ENCODE measurements at regions not wholly inside any gene's neighbourhood (a gene's known extent, or its start where the extent isn't known, plus 50 kb on each side); places are given as distances from the start of the nearest gene placed in this dataset.

GRCh38 chr2:134202371-134202770 is 51.5 kb upstream of the MGAT5 start:
- H3K27ac ChIP-seq, result no peak overlapping the region
- WGBS, 2 donors, result 86 to 92% methylated on average over 3 to 4 of the region's 4 CpGs
- DNase-seq, result no peak

GRCh38 chr2:134203175-134203574 is 50.7 kb upstream of the MGAT5 start:
- TF ChIP-seq CTCF (IDR thresholded peaks at IDR 0.05) (no peak), POLR2AphosphoS5 (IDR thresholded peaks at IDR 0.05) (no peak), POLR2A (IDR thresholded peaks at IDR 0.05) (no peak), EP300 (IDR thresholded peaks at IDR 0.05) (no peak)
- Histone ChIP-seq H3K27me3 (no peaks in the 10 kb centered on the region), H3K4me3 (no peak overlapping the region), H3K36me3 (no peaks in the 10 kb centered on the region), H3K9me3 (no peaks in the 10 kb centered on the region), H3K4me1 (peaks cover 19 to 28% (median 27%) of the 10 kb centered on the region in 4 donors), H3K27ac (no peak overlapping the region)
- DNase-seq, result no peak
- ATAC-seq (ENCODE audit: low FRiP score in 2 of 2), result no peak

More at GRCh38 chr2:134202371-134202770, 51.5 kb upstream of the MGAT5 start:
- no peaks in the 10 kb centered on the region for H3K9me3 ChIP-seq
- TF ChIP-seq EP300 (IDR thresholded peaks at IDR 0.05) (no peak), CTCF (IDR thresholded peaks at IDR 0.05) (no peak), POLR2AphosphoS5 (IDR thresholded peaks at IDR 0.05) (no peak), POLR2A (IDR thresholded peaks at IDR 0.05) (no peak)
- H3K27me3 ChIP-seq, result no peaks in the 10 kb centered on the region
- no peak overlapping the region for H3K4me3 ChIP-seq
- H3K4me1 ChIP-seq, result peaks cover 23 to 31% (median 28%) of the 10 kb centered on the region in 4 donors
- H3K36me3 ChIP-seq, result no peaks in the 10 kb centered on the region
- ATAC-seq (ENCODE audit: low FRiP score in 2 of 2), result peak in 1 of 2 donors; percentile 37

Small RNAs in the stretch of these regions (small RNA-seq; reads per million reads assigned to genes)
- gene MIR3679, result 0 to 0.99 (median 0.22) reads per million in 4 donors

Measured in upper lobe of left lung (tissue), 6 donors.